ENCODE measurements at regions not wholly inside any gene's neighbourhood (a gene's known extent, or its start where the extent isn't known, plus 50 kb on each side); places are given as distances from the start of the nearest gene placed in this dataset.

GRCh38 chr10:16259726-16260125 is 177.1 kb upstream of the PTER start:
- no peak for TF ChIP-seq SP1 (IDR thresholded peaks at IDR 0.05)
- TF ChIP-seq TARDBP (IDR thresholded peaks at IDR 0.05) = no peak
- no peak for TF ChIP-seq L3MBTL2 (conservative IDR thresholded peaks at IDR 0.05)
- no peak for TF ChIP-seq SUZ12 (IDR thresholded peaks at IDR 0.05)
- no peak for TF ChIP-seq PKNOX1 (IDR thresholded peaks at IDR 0.05)
- no peak for TF ChIP-seq FOXK2 (IDR thresholded peaks at IDR 0.05)
- no peak for TF ChIP-seq FOXM1 (IDR thresholded peaks at IDR 0.05; ENCODE audit: borderline replicate concordance)
- no peak for TF ChIP-seq LEF1 (IDR thresholded peaks at IDR 0.05; ENCODE audit: borderline replicate concordance)

Data from HEK293T (cell line).